Osteocyte (in vitro differentiated cells): ENCODE measurements at regions not wholly inside any gene's neighbourhood (a gene's known extent, or its start where the extent isn't known, plus 50 kb on each side); places are given as distances from the start of the nearest gene placed in this dataset.

Source experiments
- DNase-seq: peaks from one replicate; pipeline ENCODE4 v3.0.0; 2021; ENCODE audit warnings: mixed read lengths; ENCODE audit not compliant: unreplicated experiment; ENCODE audit errors: extremely low spot score
- H3K27ac Mint-ChIP-seq: one replicate; pipeline ENCODE4 v1.8.0; 2021; ENCODE audit warnings: mild to moderate bottlenecking, mixed read lengths; ENCODE audit not compliant: unreplicated experiment
- H3K27me3 Mint-ChIP-seq: one replicate; pipeline ENCODE4 v1.8.0; 2021; ENCODE audit warnings: mixed read lengths; ENCODE audit not compliant: unreplicated experiment
- H3K36me3 Mint-ChIP-seq: one replicate; pipeline ENCODE4 v1.8.0; 2021; ENCODE audit warnings: mixed read lengths; ENCODE audit not compliant: unreplicated experiment
- H3K4me1 Mint-ChIP-seq: one replicate; pipeline ENCODE4 v1.8.0; 2021; ENCODE audit warnings: mixed read lengths; ENCODE audit not compliant: unreplicated experiment
- H3K4me3 Mint-ChIP-seq: one replicate; pipeline ENCODE4 v1.8.0; 2021; ENCODE audit warnings: mild to moderate bottlenecking, moderate library complexity, mixed read lengths; ENCODE audit not compliant: unreplicated experiment
- H3K9me3 Mint-ChIP-seq: one replicate; pipeline ENCODE4 v1.8.0; 2021; ENCODE audit warnings: mixed read lengths; ENCODE audit not compliant: unreplicated experiment
- CTCF ChIP-seq: fragments of 200-600 bp; sonication (generic); IDR thresholded peaks from 2 replicates; pipeline ENCODE4 v1.5.0; 2021; ENCODE audit warnings: antibody characterized with exemption, mild to moderate bottlenecking, moderate library complexity

- Mint-ChIP-seq H3K27me3 (no peaks in the 10 kb centered on the region), H3K27ac (no peak overlapping the region), H3K9me3 (peaks cover 3% of the 10 kb centered on the region), H3K4me1 (no peaks in the 10 kb centered on the region), H3K4me3 (no peak overlapping the region), H3K36me3 (no peaks in the 10 kb centered on the region)
- DNase-seq = no peak
- no peak for TF ChIP-seq CTCF
Measured at GRCh38 chr20:7571521-7572055, 368.7 kb downstream of the HAO1 start.

- Mint-ChIP-seq H3K27me3 (no peaks in the 10 kb centered on the region), H3K4me1 (no peaks in the 10 kb centered on the region), H3K4me3 (no peak overlapping the region), H3K27ac (no peak overlapping the region), H3K36me3 (no peaks in the 10 kb centered on the region), H3K9me3 (peaks cover 3% of the 10 kb centered on the region)
- no peak for TF ChIP-seq CTCF
- no peak for DNase-seq
Measured at GRCh38 chr20:7579888-7580287, 360.4 kb downstream of the HAO1 start.

- no peaks in the 10 kb centered on the region for H3K9me3 Mint-ChIP-seq
- H3K4me1 Mint-ChIP-seq = no peaks in the 10 kb centered on the region
- no peak for TF ChIP-seq CTCF
- H3K36me3 Mint-ChIP-seq = no peaks in the 10 kb centered on the region
- no peak overlapping the region for H3K4me3 Mint-ChIP-seq
- no peak for DNase-seq
- no peak overlapping the region for H3K27ac Mint-ChIP-seq
- no peaks in the 10 kb centered on the region for H3K27me3 Mint-ChIP-seq
Measured at GRCh38 chr20:7585126-7585679, 355.1 kb downstream of the HAO1 start.

- H3K9me3 Mint-ChIP-seq = no peaks in the 10 kb centered on the region
- no peaks in the 10 kb centered on the region for H3K27me3 Mint-ChIP-seq
- no peak for TF ChIP-seq CTCF
- no peak for DNase-seq
- no peaks in the 10 kb centered on the region for H3K36me3 Mint-ChIP-seq
- H3K4me3 Mint-ChIP-seq = no peak overlapping the region
- no peaks in the 10 kb centered on the region for H3K4me1 Mint-ChIP-seq
- H3K27ac Mint-ChIP-seq = no peak overlapping the region
Measured at GRCh38 chr20:7586481-7586880, 353.8 kb downstream of the HAO1 start.

- no peak for TF ChIP-seq CTCF
- H3K4me1 Mint-ChIP-seq = no peaks in the 10 kb centered on the region
- H3K36me3 Mint-ChIP-seq = no peaks in the 10 kb centered on the region
- no peaks in the 10 kb centered on the region for H3K27me3 Mint-ChIP-seq
- no peak overlapping the region for H3K4me3 Mint-ChIP-seq
- no peak overlapping the region for H3K27ac Mint-ChIP-seq
- H3K9me3 Mint-ChIP-seq = peaks cover 3% of the 10 kb centered on the region
- DNase-seq = no peak
Measured at GRCh38 chr20:7589164-7589563, 351.1 kb downstream of the HAO1 start.
